ENCODE measurements at regions not wholly inside any gene's neighbourhood (a gene's known extent, or its start where the extent isn't known, plus 50 kb on each side); places are given as distances from the start of the nearest gene placed in this dataset.

- dilution Hi-C loops (cut with MboI; ENCODE audit: extremely low pct_ligation_motif_present, low sequenced_read_pairs), result no loop called here
- no peaks in the 10 kb centered on the region for H3K79me2 ChIP-seq (ENCODE audit: control insufficient read depth, insufficient read depth, low read length)
- no peak overlapping the region for H3K27ac ChIP-seq (ENCODE audit: control insufficient read depth, insufficient read depth, low read length)
- H2AFZ ChIP-seq (ENCODE audit: control insufficient read depth, low read length), result no peak overlapping the region
- FAIRE-seq (no peak), DNase-seq (ENCODE audit: low read depth, low spot score) (no peak)
- H3K27me3 ChIP-seq (ENCODE audit: control insufficient read depth, extremely low read depth, insufficient read depth, low read length), result no peaks in the 10 kb centered on the region
- H3K4me2 ChIP-seq (ENCODE audit: control insufficient read depth, extremely low read depth, insufficient read depth, low read depth, low read length), result no peak overlapping the region
- no peaks in the 10 kb centered on the region for H3K36me3 ChIP-seq (ENCODE audit: control insufficient read depth in 2 of 2, extremely low read depth in 1 of 2, insufficient read depth in 2 of 2, low read length in 2 of 2)
- H3K9me1 ChIP-seq (ENCODE audit: control insufficient read depth, extremely low read depth, insufficient read depth, low read length), result no peaks in the 10 kb centered on the region
- no peaks in the 10 kb centered on the region for H3K4me1 ChIP-seq (ENCODE audit: control insufficient read depth, extremely low read depth, insufficient read depth, low read length)
- TF ChIP-seq, protein P1, sequence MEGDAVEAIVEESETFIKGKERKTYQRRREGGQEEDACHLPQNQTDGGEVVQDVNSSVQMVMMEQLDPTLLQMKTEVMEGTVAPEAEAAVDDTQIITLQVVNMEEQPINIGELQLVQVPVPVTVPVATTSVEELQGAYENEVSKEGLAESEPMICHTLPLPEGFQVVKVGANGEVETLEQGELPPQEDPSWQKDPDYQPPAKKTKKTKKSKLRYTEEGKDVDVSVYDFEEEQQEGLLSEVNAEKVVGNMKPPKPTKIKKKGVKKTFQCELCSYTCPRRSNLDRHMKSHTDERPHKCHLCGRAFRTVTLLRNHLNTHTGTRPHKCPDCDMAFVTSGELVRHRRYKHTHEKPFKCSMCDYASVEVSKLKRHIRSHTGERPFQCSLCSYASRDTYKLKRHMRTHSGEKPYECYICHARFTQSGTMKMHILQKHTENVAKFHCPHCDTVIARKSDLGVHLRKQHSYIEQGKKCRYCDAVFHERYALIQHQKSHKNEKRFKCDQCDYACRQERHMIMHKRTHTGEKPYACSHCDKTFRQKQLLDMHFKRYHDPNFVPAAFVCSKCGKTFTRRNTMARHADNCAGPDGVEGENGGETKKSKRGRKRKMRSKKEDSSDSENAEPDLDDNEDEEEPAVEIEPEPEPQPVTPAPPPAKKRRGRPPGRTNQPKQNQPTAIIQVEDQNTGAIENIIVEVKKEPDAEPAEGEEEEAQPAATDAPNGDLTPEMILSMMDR (optimal IDR thresholded peaks at IDR 0.05 in 1 of 3, IDR thresholded peaks at IDR 0.05 in 1 of 3, conservative IDR thresholded peaks at IDR 0.05 in 1 of 3; ENCODE audit: extremely low read depth in 1 of 3, insufficient read depth in 2 of 3, low read length in 3 of 3), result no peak
- TF ChIP-seq EZH2 (IDR thresholded peaks at IDR 0.05; ENCODE audit: low read length), result no peak
- H3K4me3 ChIP-seq (ENCODE audit: control insufficient read depth in 2 of 3, extremely low read depth in 1 of 3, insufficient read depth in 2 of 3, low read depth in 1 of 3, low read length in 3 of 3), result no peak overlapping the region
- H3K9me3 ChIP-seq (ENCODE audit: control insufficient read depth, low read depth, low read length), result no peaks in the 10 kb centered on the region
- no peak overlapping the region for H3K9ac ChIP-seq (ENCODE audit: control insufficient read depth, extremely low read depth, insufficient read depth, low read length)
- H4K20me1 ChIP-seq (ENCODE audit: control insufficient read depth, extremely low read depth, insufficient read depth, low read length), result no peaks in the 10 kb centered on the region
These were observed 698.0 kb upstream of the WWC1 start for GRCh38 chr5:167593329-167594060.

DNA sequence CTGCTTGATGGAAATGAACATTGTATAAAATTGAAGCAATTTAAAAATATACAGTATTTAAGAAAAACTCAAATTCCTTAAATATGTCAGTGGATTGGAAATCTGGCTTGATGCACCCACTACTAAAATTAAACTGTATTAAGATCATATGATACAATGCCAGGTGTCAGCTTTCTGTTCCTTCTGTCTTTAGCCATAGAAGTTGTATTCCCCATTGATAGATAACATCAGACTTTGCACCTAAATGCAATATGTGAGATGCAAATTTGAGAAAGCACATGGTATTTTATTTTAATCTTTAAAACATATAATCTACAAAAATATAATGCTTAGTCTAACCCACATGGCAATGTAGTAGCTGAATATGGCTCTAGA, 697.4 kb upstream of the WWC1 start:
- no peaks in the 10 kb centered on the region for H3K79me2 ChIP-seq (ENCODE audit: control insufficient read depth, insufficient read depth, low read length)
- TF ChIP-seq, protein P1 (optimal IDR thresholded peaks at IDR 0.05 in 1 of 3, IDR thresholded peaks at IDR 0.05 in 1 of 3, conservative IDR thresholded peaks at IDR 0.05 in 1 of 3; ENCODE audit: extremely low read depth in 1 of 3, insufficient read depth in 2 of 3, low read length in 3 of 3), result no peak
- TF ChIP-seq EZH2 (IDR thresholded peaks at IDR 0.05; ENCODE audit: low read length), result no peak
- no peak overlapping the region for H3K4me3 ChIP-seq (ENCODE audit: control insufficient read depth in 2 of 3, extremely low read depth in 1 of 3, insufficient read depth in 2 of 3, low read depth in 1 of 3, low read length in 3 of 3)
- no peaks in the 10 kb centered on the region for H3K9me1 ChIP-seq (ENCODE audit: control insufficient read depth, extremely low read depth, insufficient read depth, low read length)
- no peak overlapping the region for H3K27ac ChIP-seq (ENCODE audit: control insufficient read depth, insufficient read depth, low read length)
- H3K27me3 ChIP-seq (ENCODE audit: control insufficient read depth, extremely low read depth, insufficient read depth, low read length), result no peaks in the 10 kb centered on the region
- DNase-seq (ENCODE audit: low read depth, low spot score) (no peak), FAIRE-seq (no peak)
- H3K9ac ChIP-seq (ENCODE audit: control insufficient read depth, extremely low read depth, insufficient read depth, low read length), result no peak overlapping the region
- no peak overlapping the region for H2AFZ ChIP-seq (ENCODE audit: control insufficient read depth, low read length)
- dilution Hi-C loops (cut with MboI; ENCODE audit: extremely low pct_ligation_motif_present, low sequenced_read_pairs), result no loop called here
- no peaks in the 10 kb centered on the region for H3K36me3 ChIP-seq (ENCODE audit: control insufficient read depth in 2 of 2, extremely low read depth in 1 of 2, insufficient read depth in 2 of 2, low read length in 2 of 2)
- H3K4me2 ChIP-seq (ENCODE audit: control insufficient read depth, extremely low read depth, insufficient read depth, low read depth, low read length), result no peak overlapping the region
- no peaks in the 10 kb centered on the region for H3K4me1 ChIP-seq (ENCODE audit: control insufficient read depth, extremely low read depth, insufficient read depth, low read length)
- H3K9me3 ChIP-seq (ENCODE audit: control insufficient read depth, low read depth, low read length), result no peaks in the 10 kb centered on the region
- H4K20me1 ChIP-seq (ENCODE audit: control insufficient read depth, extremely low read depth, insufficient read depth, low read length), result no peaks in the 10 kb centered on the region

Data from keratinocyte (primary cell).